Psoas muscle (tissue), 7 donors: ENCODE measurements at regions not wholly inside any gene's neighbourhood (a gene's known extent, or its start where the extent isn't known, plus 50 kb on each side); places are given as distances from the start of the nearest gene placed in this dataset.

ENCODE experiments used
- ATAC-seq, 4 donors: fragments of 200-7000 bp; cut with Tn5 transposase; one replicate each; pipeline ENCODE4 v1.9.1; 2020; ENCODE audit warnings: moderate library complexity in 3 of 4, mild to moderate bottlenecking in 2 of 4
- DNase-seq, 2 donors: peaks; one replicate each; pipeline ENCODE4 v3.0.0-alpha.2; 2020
- H3K27ac ChIP-seq: fragments of 200-600 bp; one replicate; pipeline ENCODE4 v1.8.0; 2022
- H3K27me3 ChIP-seq, 3 donors: fragments of 200-600 bp in 1 of 3; one replicate each; pipeline versions ENCODE4 v1.6.1 to v1.8.0; 2013 to 2022; ENCODE audit warnings: low read length in 2 of 3, mild to moderate bottlenecking in 2 of 3, moderate library complexity in 1 of 3; ENCODE audit not compliant: insufficient read depth in 3 of 3
- H3K36me3 ChIP-seq, 2 donors: fragments of 200-600 bp in 1 of 2; one replicate each; pipeline versions ENCODE4 v1.6.1 to v1.8.0; 2013 to 2022; ENCODE audit warnings: low read depth in 1 of 2, mild to moderate bottlenecking in 1 of 2, moderate library complexity in 1 of 2; ENCODE audit not compliant: insufficient read depth in 1 of 2
- H3K4me1 ChIP-seq: fragments of 200-600 bp; one replicate; pipeline ENCODE4 v1.8.0; 2022
- H3K4me3 ChIP-seq: fragments of 200-600 bp; one replicate; pipeline ENCODE4 v1.8.0; 2022; ENCODE audit warnings: mild to moderate bottlenecking
- H3K9me3 ChIP-seq: fragments of 200-600 bp; one replicate; pipeline ENCODE4 v1.8.0; 2022
- CTCF ChIP-seq: fragments of 200-600 bp; IDR thresholded peaks from one replicate; pipeline ENCODE4 v1.8.0; 2022; ENCODE audit warnings: antibody characterized with exemption
- WGBS, 3 donors: extraction: QIAGEN DNeasy Blood & Tissue Kit; methylation state at CpG; one replicate each; pipeline versions ENCODE4 v1.1.6 to v1.1.7; 2013; 5-methylcytosine and 5-hydroxymethylcytosine counted together
- intact Hi-C, 2 donors: fragments of 100-400 bp; cut with DNase I; formaldehyde crosslinking; loops; one replicate each; pipeline versions ENCODE4 v1.11.0 to v1.14.2; 2022
- donor health status: healthy with polysubstance abuse.
- donor health status: DM: no; HTN: no; CAD: no; lungs with moderate emphysema.
- donor health status: Bipolar disorder and iron deficiency.
- donor health status: healthy.
- donor health status: DM: yes; HTN: yes; CAD: no.
- donor health status: DM: no; HTN: no; CAD: no.
- donor health status: DM: yes; HTN: yes; CAD: no.

GRCh38 chr6:140360651-140361050 lies 986.2 kb upstream of the CITED2 start:
- no peak for ATAC-seq
- Histone ChIP-seq H3K27me3 (no peaks in the 10 kb centered on the region), H3K36me3 (no peaks in the 10 kb centered on the region), H3K9me3 (peaks cover 7% of the 10 kb centered on the region), H3K4me1 (no peaks in the 10 kb centered on the region), H3K27ac (no peak overlapping the region), H3K4me3 (no peak overlapping the region)
- WGBS, 3 donors: 48 to 67% (median 51%) methylated on average over 3 of the region's 3 CpGs
- no peak for TF ChIP-seq CTCF
- intact Hi-C loops: no loop called here
- no peak for DNase-seq

- WGBS, 3 donors: 55 to 100% (median 100%) methylated on average over 1 of the region's 1 CpG
- H3K27ac ChIP-seq: no peak overlapping the region
- DNase-seq (no peak), ATAC-seq (no peak)
- H3K27me3 ChIP-seq: no peaks in the 10 kb centered on the region
- no peaks in the 10 kb centered on the region for H3K36me3 ChIP-seq
- no peaks in the 10 kb centered on the region for H3K9me3 ChIP-seq
- H3K4me3 ChIP-seq: no peak overlapping the region
- TF ChIP-seq CTCF: no peak
- H3K4me1 ChIP-seq: no peaks in the 10 kb centered on the region
- intact Hi-C loops: no loop called here
Measured at GRCh38 chr6:140355476-140355875, 981.0 kb upstream of the CITED2 start.

- no peak for DNase-seq
- H3K36me3 ChIP-seq: no peaks in the 10 kb centered on the region
- WGBS, 3 donors: 88 to 92% (median 88%) methylated on average over 1 of the region's 1 CpG
- no peak overlapping the region for H3K4me3 ChIP-seq
- no peak for TF ChIP-seq CTCF
- no peak for ATAC-seq
- H3K27ac ChIP-seq: no peak overlapping the region
- intact Hi-C loops: no loop called here
- H3K27me3 ChIP-seq: no peaks in the 10 kb centered on the region
- no peaks in the 10 kb centered on the region for H3K4me1 ChIP-seq
- H3K9me3 ChIP-seq: no peaks in the 10 kb centered on the region
Measured at GRCh38 chr6:140354296-140354695, 979.8 kb upstream of the CITED2 start.

GRCh38 chr6:140353536-140353935 lies 979.1 kb upstream of the CITED2 start:
- no peaks in the 10 kb centered on the region for H3K36me3 ChIP-seq
- H3K4me1 ChIP-seq: no peaks in the 10 kb centered on the region
- no peak for TF ChIP-seq CTCF
- H3K27ac ChIP-seq: no peak overlapping the region
- WGBS, 3 donors: 94 to 100% (median 95%) methylated on average over 1 of the region's 1 CpG
- intact Hi-C loops: no loop called here
- H3K27me3 ChIP-seq: no peaks in the 10 kb centered on the region
- DNase-seq: no peak
- H3K4me3 ChIP-seq: no peak overlapping the region
- H3K9me3 ChIP-seq: no peaks in the 10 kb centered on the region
- no peak for ATAC-seq

GRCh38 chr6:140346428-140346827 lies 972.0 kb upstream of the CITED2 start:
- Histone ChIP-seq H3K36me3 (no peaks in the 10 kb centered on the region), H3K27ac (no peak overlapping the region), H3K27me3 (no peaks in the 10 kb centered on the region), H3K4me1 (peaks cover 11% of the 10 kb centered on the region), H3K9me3 (no peaks in the 10 kb centered on the region), H3K4me3 (no peak overlapping the region)
- ATAC-seq (no peak), DNase-seq (no peak)
- intact Hi-C loops: no loop called here
- 38 to 71% (median 63%) methylated on average over 5 of the region's 5 CpGs for WGBS, 3 donors
- no peak for TF ChIP-seq CTCF
